ENCODE measurements at regions not wholly inside any gene's neighbourhood (a gene's known extent, or its start where the extent isn't known, plus 50 kb on each side); places are given as distances from the start of the nearest gene placed in this dataset.

- TF ChIP-seq, protein P1, sequence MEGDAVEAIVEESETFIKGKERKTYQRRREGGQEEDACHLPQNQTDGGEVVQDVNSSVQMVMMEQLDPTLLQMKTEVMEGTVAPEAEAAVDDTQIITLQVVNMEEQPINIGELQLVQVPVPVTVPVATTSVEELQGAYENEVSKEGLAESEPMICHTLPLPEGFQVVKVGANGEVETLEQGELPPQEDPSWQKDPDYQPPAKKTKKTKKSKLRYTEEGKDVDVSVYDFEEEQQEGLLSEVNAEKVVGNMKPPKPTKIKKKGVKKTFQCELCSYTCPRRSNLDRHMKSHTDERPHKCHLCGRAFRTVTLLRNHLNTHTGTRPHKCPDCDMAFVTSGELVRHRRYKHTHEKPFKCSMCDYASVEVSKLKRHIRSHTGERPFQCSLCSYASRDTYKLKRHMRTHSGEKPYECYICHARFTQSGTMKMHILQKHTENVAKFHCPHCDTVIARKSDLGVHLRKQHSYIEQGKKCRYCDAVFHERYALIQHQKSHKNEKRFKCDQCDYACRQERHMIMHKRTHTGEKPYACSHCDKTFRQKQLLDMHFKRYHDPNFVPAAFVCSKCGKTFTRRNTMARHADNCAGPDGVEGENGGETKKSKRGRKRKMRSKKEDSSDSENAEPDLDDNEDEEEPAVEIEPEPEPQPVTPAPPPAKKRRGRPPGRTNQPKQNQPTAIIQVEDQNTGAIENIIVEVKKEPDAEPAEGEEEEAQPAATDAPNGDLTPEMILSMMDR (IDR thresholded peaks at IDR 0.05): no peak
- TF ChIP-seq POLR2A (IDR thresholded peaks at IDR 0.05): no peak
Observed at GRCh38 chr4:1501754-1502500, 95.7 kb upstream of the NKX1-1 start.

Data from testis (tissue), 2 donors.